SK-N-MC (cell line): ENCODE measurements at regions not wholly inside any gene's neighbourhood (a gene's known extent, or its start where the extent isn't known, plus 50 kb on each side); places are given as distances from the start of the nearest gene placed in this dataset.

ENCODE experiments used
- DNase-seq: peaks from one replicate; pipeline ENCODE4 v3.0.0-alpha.2; 2011; ENCODE audit warnings: low read depth, low spot score
- H3K27ac ChIP-seq: fragments of 200-600 bp; sonication (generic); 2 replicates; pipeline ENCODE4 v1.5.1; 2016; ENCODE audit warnings: mixed run types
- H3K36me3 ChIP-seq: fragments of 200-600 bp; sonication (generic); 2 replicates; pipeline ENCODE4 v1.6.1; 2017; ENCODE audit warnings: antibody characterized with exemption, low read length, mixed read lengths; ENCODE audit not compliant: insufficient read depth
- H3K4me3 ChIP-seq: fragments of 200-600 bp; sonication (generic); 2 replicates; pipeline ENCODE4 v1.5.1; 2016
- H3K9ac ChIP-seq: fragments of 200-600 bp; sonication (generic); 2 replicates; pipeline ENCODE4 v1.8.0; 2017; ENCODE audit warnings: mixed run types, mixed read lengths; ENCODE audit not compliant: insufficient read length
- H3K9me3 ChIP-seq: fragments of 200-600 bp; sonication (generic); 2 replicates; pipeline ENCODE4 v1.6.1; 2017; ENCODE audit warnings: low read depth, mild to moderate bottlenecking, antibody characterized with exemption, low read length, moderate library complexity, mixed read lengths
- EZH2 ChIP-seq: fragments of 200-600 bp; sonication (generic); IDR thresholded peaks from one replicate; pipeline ENCODE4 v1.6.1; 2017; ENCODE audit warnings: antibody characterized with exemption
- FOXP2 ChIP-seq: optimal IDR thresholded peaks from 2 replicates; pipeline ENCODE3; 2011; ENCODE audit warnings: mild to moderate bottlenecking, moderate library complexity; ENCODE audit not compliant: insufficient read depth; ENCODE audit errors: extremely low read length, control extremely low read depth
- POLR2AphosphoS5 ChIP-seq: IDR thresholded peaks from 2 replicates; pipeline ENCODE4 v1.6.1; 2012; ENCODE audit warnings: mild to moderate bottlenecking, low read depth, low read length, borderline replicate concordance

- no peak overlapping the region for H3K4me3 ChIP-seq
- no peak overlapping the region for H3K27ac ChIP-seq
- no peak for DNase-seq
- no peak overlapping the region for H3K9ac ChIP-seq
- H3K9me3 ChIP-seq = no peaks in the 10 kb centered on the region
- TF ChIP-seq FOXP2 (no peak), POLR2AphosphoS5 (no peak), EZH2 (no peak)
- H3K36me3 ChIP-seq = no peaks in the 10 kb centered on the region
Observed at GRCh38 chr5:122639033-122639432, 135.8 kb upstream of the SNX2 start.

- no peak for DNase-seq
- Histone ChIP-seq H3K27ac (no peak overlapping the region), H3K36me3 (no peaks in the 10 kb centered on the region)
Observed at GRCh38 chr5:122639864-122640263, 135.0 kb upstream of the SNX2 start.

GRCh38 chr5:122649080-122649479, 125.8 kb upstream of the SNX2 start:
- no peak overlapping the region for H3K27ac ChIP-seq
- DNase-seq = no peak
- H3K9ac ChIP-seq = no peak overlapping the region
- no peak overlapping the region for H3K4me3 ChIP-seq
- no peak for TF ChIP-seq EZH2
- no peak for TF ChIP-seq FOXP2
- no peak for TF ChIP-seq POLR2AphosphoS5
- H3K9me3 ChIP-seq = no peaks in the 10 kb centered on the region
- H3K36me3 ChIP-seq = no peaks in the 10 kb centered on the region

More at GRCh38 chr5:122639864-122640263, 135.0 kb upstream of the SNX2 start:
- TF ChIP-seq FOXP2 (no peak), POLR2AphosphoS5 (no peak), EZH2 (no peak)
- H3K9me3 ChIP-seq = no peaks in the 10 kb centered on the region
- no peak overlapping the region for H3K4me3 ChIP-seq
- no peak overlapping the region for H3K9ac ChIP-seq

DNA sequence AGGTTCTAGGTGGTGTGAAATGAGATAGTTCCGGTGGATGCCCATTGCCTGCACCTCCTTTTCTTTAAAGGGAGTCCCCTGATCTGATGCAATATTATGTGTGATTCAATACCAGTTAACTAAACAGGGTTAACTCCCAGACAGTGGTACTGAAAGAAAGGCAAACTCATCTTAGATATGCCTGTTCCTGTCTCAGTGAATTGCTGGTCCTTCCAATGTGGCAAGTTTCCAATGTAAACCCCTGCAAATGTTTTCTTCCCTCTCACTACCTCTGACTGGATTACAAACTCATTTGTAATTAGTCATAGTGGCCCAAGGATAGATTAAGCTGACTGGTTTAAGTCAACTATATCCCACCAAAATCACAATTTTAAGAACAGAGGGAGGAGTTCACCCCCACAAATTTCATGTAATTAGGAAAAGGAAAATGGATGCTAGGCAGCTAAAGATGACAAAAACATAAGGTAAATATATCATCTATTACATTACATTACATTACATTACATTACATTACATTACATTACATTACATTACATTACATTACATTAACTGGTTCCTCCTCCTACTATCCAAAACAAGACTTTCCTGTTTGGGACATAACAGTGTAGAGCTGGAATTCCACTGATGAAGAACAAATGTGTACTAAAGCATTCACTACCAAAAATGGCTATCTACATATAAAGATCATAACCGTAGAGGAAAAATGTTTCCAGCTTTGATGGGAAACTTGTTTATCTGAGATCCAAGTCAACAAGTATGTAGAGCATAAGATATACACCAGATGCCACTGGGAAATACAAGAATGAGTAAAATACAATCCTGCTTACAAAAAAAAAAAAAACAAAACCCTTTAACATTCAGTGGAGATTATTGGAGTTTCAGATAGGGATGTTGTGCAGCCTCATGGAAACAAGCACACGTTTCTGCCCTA, 121.5 kb upstream of the SNX2 start:
- Histone ChIP-seq H3K9ac (no peak overlapping the region), H3K27ac (no peak overlapping the region), H3K9me3 (no peaks in the 10 kb centered on the region), H3K36me3 (no peaks in the 10 kb centered on the region), H3K4me3 (no peak overlapping the region)
- no peak for DNase-seq
- no peak for TF ChIP-seq POLR2AphosphoS5
- TF ChIP-seq EZH2 = no peak
- no peak for TF ChIP-seq FOXP2

DNA sequence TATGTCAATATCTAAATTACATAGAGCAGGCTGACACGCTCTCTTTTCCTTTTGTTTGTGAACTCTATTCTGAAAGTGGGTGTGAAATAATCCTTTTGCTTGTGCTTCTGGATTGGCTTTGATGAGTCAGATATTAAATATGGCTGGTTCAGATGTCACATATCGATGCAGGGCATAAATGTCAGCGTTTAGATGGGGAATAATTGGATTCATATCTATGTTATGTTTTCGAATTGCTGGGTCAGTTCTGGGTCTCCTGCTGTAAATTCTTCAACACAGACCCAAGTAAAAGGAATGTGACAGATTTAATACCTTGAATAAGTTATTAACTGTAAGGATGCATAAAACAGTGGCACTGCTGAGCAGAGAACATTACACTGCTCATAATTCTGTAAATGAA, 118.7 kb upstream of the SNX2 start:
- no peak for DNase-seq
- Histone ChIP-seq H3K9ac (no peak overlapping the region), H3K27ac (no peak overlapping the region), H3K36me3 (no peaks in the 10 kb centered on the region), H3K9me3 (no peaks in the 10 kb centered on the region), H3K4me3 (no peak overlapping the region)
- TF ChIP-seq EZH2 (no peak), FOXP2 (no peak), POLR2AphosphoS5 (no peak)

- Histone ChIP-seq H3K27ac (no peak overlapping the region), H3K9me3 (no peaks in the 10 kb centered on the region), H3K4me3 (no peak overlapping the region), H3K9ac (no peak overlapping the region), H3K36me3 (no peaks in the 10 kb centered on the region)
- no peak for DNase-seq
- TF ChIP-seq EZH2 (no peak), POLR2AphosphoS5 (no peak), FOXP2 (no peak)
Observed at GRCh38 chr5:122656577-122656976, 118.3 kb upstream of the SNX2 start.

GRCh38 chr5:122661496-122662180, 113.2 kb upstream of the SNX2 start:
- no peak for TF ChIP-seq EZH2

GRCh38 chr5:122665051-122665450, 109.8 kb upstream of the SNX2 start:
- Histone ChIP-seq H3K9ac (no peak overlapping the region), H3K4me3 (no peak overlapping the region), H3K9me3 (no peaks in the 10 kb centered on the region), H3K27ac (no peak overlapping the region), H3K36me3 (no peaks in the 10 kb centered on the region)
- no peak for TF ChIP-seq FOXP2
- no peak for TF ChIP-seq EZH2
- no peak for TF ChIP-seq POLR2AphosphoS5
- no peak for DNase-seq

More at GRCh38 chr5:122661496-122662180, 113.2 kb upstream of the SNX2 start:
- H3K36me3 ChIP-seq = no peaks in the 10 kb centered on the region
- no peaks in the 10 kb centered on the region for H3K9me3 ChIP-seq
- no peak for DNase-seq
- no peak overlapping the region for H3K4me3 ChIP-seq
- no peak overlapping the region for H3K9ac ChIP-seq
- no peak overlapping the region for H3K27ac ChIP-seq
